Heart left ventricle (tissue), 16 donors: ENCODE measurements at regions not wholly inside any gene's neighbourhood (a gene's known extent, or its start where the extent isn't known, plus 50 kb on each side); places are given as distances from the start of the nearest gene placed in this dataset.

Source experiments
- ATAC-seq, 4 donors: fragments of 200-7000 bp; cut with Tn5 transposase; one replicate each; pipeline ENCODE4 v1.9.1; 2020 to 2022; ENCODE audit warnings: moderate library complexity in 4 of 4, mild to moderate bottlenecking in 3 of 4, moderate number of reproducible peaks in 1 of 4
- DNase-seq, 5 donors: peaks; one replicate each; pipeline ENCODE4 v3.0.0-alpha.2; 2020
- H3K27ac ChIP-seq, 12 donors: fragments of 200-600 bp; sonication (generic) in 4 of 12; one replicate each; pipeline versions ENCODE4 v1.5.0 to v1.8.0; 2016 to 2022; ENCODE audit warnings: mild to moderate bottlenecking in 2 of 12
- H3K27me3 ChIP-seq, 9 donors: fragments of 200-600 bp; sonication (generic) in 2 of 9; one replicate each; pipeline versions ENCODE4 v1.5.1 to v1.8.0; 2016 to 2022; ENCODE audit warnings: mild to moderate bottlenecking in 3 of 9
- H3K36me3 ChIP-seq, 9 donors: fragments of 200-600 bp; sonication (generic) in 2 of 9; one replicate each; pipeline versions ENCODE4 v1.5.0 to v1.8.0; 2018 to 2022; ENCODE audit warnings: mild to moderate bottlenecking in 2 of 9
- H3K4me1 ChIP-seq, 12 donors: fragments of 200-600 bp; sonication (generic) in 4 of 12; one replicate each; pipeline versions ENCODE4 v1.5.0 to v1.8.0; 2016 to 2022; ENCODE audit warnings: mild to moderate bottlenecking in 3 of 12
- H3K4me3 ChIP-seq, 12 donors: fragments of 200-600 bp; sonication (generic) in 4 of 12; one replicate each; pipeline versions ENCODE4 v1.5.0 to v1.8.0; 2017 to 2022; ENCODE audit warnings: mild to moderate bottlenecking in 9 of 12, moderate library complexity in 4 of 12
- H3K9me3 ChIP-seq, 12 donors: fragments of 200-600 bp; sonication (generic) in 4 of 12; one replicate each; pipeline versions ENCODE4 v1.5.0 to v1.8.0; 2016 to 2022; ENCODE audit warnings: mild to moderate bottlenecking in 1 of 12
- CTCF ChIP-seq, 12 donors: fragments of 200-600 bp; sonication (generic) in 4 of 12; IDR thresholded peaks; one replicate each; pipeline versions ENCODE4 v1.5.0 to v1.8.0; 2018 to 2022; ENCODE audit warnings: antibody characterized with exemption in 12 of 12, mild to moderate bottlenecking in 5 of 12
- POLR2A ChIP-seq, 2 donors: fragments of 450-650 bp; IDR thresholded peaks; one replicate each; pipeline ENCODE4 v1.6.1; 2017; ENCODE audit warnings: antibody characterized with exemption in 2 of 2, mild to moderate bottlenecking in 2 of 2, moderate library complexity in 2 of 2
- WGBS, 4 donors: extraction: QIAGEN DNeasy Blood & Tissue Kit in 2 of 4; methylation state at CpG; one replicate each; pipeline versions ENCODE4 v1.1.5 to v1.1.7; 2013 to 2018; 5-methylcytosine and 5-hydroxymethylcytosine counted together
- intact Hi-C, 10 donors: fragments of 100-400 bp; cut with DNase I; formaldehyde crosslinking; loops; one replicate each; pipeline versions ENCODE4 v1.11.1 to v1.14.2; 2022
- donor health status: ischemic (EF 13 %, LVEDD 7.1; RV severe dilation, severe dysfunction).
- donor health status: healthy with polysubstance abuse.
- donor health status: DM: no; HTN: yes; CAD: no.
- donor health status: DM: no; HTN: no; CAD: no.
- donor health status: ischemic (EF 25% LVEDD 6.9; RV normal size, moderate dysfunction).
- donor health status: ischemic (EF 25% LVEDD 5.7; RV mildly dilated, moderate dysfunction).
- donor health status: healthy.
- donor health status: DM: yes; HTN: yes; CAD: no.
- donor health status: ischemic (EF 35%, LVEDD 5.7; RV mildly dilated, moderate dysfunction).
- donor health status: nonischemic (EF 11% LVEDD 7.7; RV severe dilation, severe dysfunction).
- donor health status: DM: yes; HTN: yes; CAD: no.
- donor health status: PGD.
- donor health status: ischemic (EF 29% LVEDD 5.4; RV normal size, mild dysfunction).
- donor health status: nonischemic (EF 23%, LVEDD 6.1; RV moderate dilation, normal function).

GRCh38 chr2:145137211-145137610 is 617.3 kb upstream of the ZEB2 start:
- TF ChIP-seq CTCF (IDR thresholded peaks at IDR 0.05) (no peak), POLR2A (IDR thresholded peaks at IDR 0.05) (no peak)
- no peaks in the 10 kb centered on the region for H3K36me3 ChIP-seq
- H3K4me1 ChIP-seq = no peaks in the 10 kb centered on the region
- ATAC-seq (no peak), DNase-seq (no peak)
- intact Hi-C loops = no loop called here
- no peak overlapping the region for H3K27ac ChIP-seq
- 94 to 96% (median 95%) methylated on average over 4 of the region's 4 CpGs for WGBS, 4 donors
- no peak overlapping the region for H3K4me3 ChIP-seq
- no peaks in the 10 kb centered on the region for H3K27me3 ChIP-seq
- peaks cover 0 to 5% (median 0%) of the 10 kb centered on the region in 12 donors for H3K9me3 ChIP-seq

DNA sequence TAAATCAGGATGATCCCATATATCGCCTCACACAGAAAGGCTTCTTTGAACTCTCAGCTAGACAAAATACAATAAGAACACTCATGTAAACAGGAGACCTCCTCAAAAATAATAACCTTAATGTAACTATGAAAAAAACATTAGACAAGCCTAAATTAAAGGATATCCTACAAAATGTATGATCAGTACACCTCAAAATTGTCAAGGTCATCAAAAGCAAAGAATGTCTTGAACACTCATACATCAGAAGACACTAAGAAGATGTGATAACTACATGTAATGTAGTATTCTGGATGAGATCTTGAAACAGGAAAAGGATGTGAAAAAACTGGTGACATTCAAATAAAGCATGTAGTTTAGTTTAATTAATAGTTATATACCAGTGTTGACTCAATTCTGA is 616.8 kb upstream of the ZEB2 start:
- Histone ChIP-seq H3K36me3 (no peaks in the 10 kb centered on the region), H3K4me3 (no peak overlapping the region), H3K27me3 (no peaks in the 10 kb centered on the region), H3K27ac (no peak overlapping the region), H3K4me1 (no peaks in the 10 kb centered on the region), H3K9me3 (peaks cover 0 to 5% (median 0%) of the 10 kb centered on the region in 12 donors)
- DNase-seq (no peak), ATAC-seq (no peak)
- TF ChIP-seq CTCF (IDR thresholded peaks at IDR 0.05) (no peak), POLR2A (IDR thresholded peaks at IDR 0.05) (no peak)
- 93 to 100% (median 96%) methylated on average over 1 of the region's 1 CpG for WGBS, 4 donors
- intact Hi-C loops = no loop called here

GRCh38 chr2:145126146-145126545 is 606.2 kb upstream of the ZEB2 start:
- Histone ChIP-seq H3K27ac (no peak overlapping the region), H3K4me1 (no peaks in the 10 kb centered on the region), H3K36me3 (no peaks in the 10 kb centered on the region), H3K4me3 (no peak overlapping the region), H3K27me3 (no peaks in the 10 kb centered on the region), H3K9me3 (no peaks in the 10 kb centered on the region)
- DNase-seq = no peak
- 62 to 79% (median 67%) methylated on average over 2 of the region's 2 CpGs for WGBS, 4 donors
- no peak for ATAC-seq
- intact Hi-C loops = no loop called here
- no peak for TF ChIP-seq CTCF (IDR thresholded peaks at IDR 0.05)

DNA sequence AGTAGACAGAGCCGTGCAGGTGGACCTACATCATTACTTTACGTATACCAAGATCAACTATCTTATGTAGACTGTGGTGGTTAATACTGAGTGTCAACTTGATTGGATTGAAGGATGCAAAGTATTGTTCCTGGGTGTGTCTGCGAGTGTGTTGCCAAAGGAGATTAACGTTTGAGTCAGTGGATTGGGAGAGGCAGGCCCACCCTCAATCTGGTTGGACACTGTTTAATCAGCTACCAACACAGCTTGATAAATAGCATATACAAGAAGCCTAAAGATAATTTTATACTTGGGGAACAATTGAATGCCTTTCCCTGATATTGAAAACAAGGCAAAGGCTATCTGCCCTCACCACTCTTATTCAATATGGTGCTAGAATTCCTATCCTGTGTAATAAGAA is 604.2 kb upstream of the ZEB2 start:
- WGBS, 4 donors = 81 to 88% (median 84%) methylated on average over 4 of the region's 4 CpGs
- intact Hi-C loops = no loop called here
- Histone ChIP-seq H3K27me3 (no peaks in the 10 kb centered on the region), H3K4me3 (no peak overlapping the region), H3K4me1 (no peaks in the 10 kb centered on the region), H3K9me3 (peaks cover 0 to 3% (median 0%) of the 10 kb centered on the region in 12 donors), H3K27ac (no peak overlapping the region), H3K36me3 (no peaks in the 10 kb centered on the region)
- ATAC-seq (no peak), DNase-seq (no peak)
- TF ChIP-seq POLR2A (IDR thresholded peaks at IDR 0.05) (no peak), CTCF (IDR thresholded peaks at IDR 0.05) (no peak)
